ENCODE measurements at regions not wholly inside any gene's neighbourhood (a gene's known extent, or its start where the extent isn't known, plus 50 kb on each side); places are given as distances from the start of the nearest gene placed in this dataset.

DNA sequence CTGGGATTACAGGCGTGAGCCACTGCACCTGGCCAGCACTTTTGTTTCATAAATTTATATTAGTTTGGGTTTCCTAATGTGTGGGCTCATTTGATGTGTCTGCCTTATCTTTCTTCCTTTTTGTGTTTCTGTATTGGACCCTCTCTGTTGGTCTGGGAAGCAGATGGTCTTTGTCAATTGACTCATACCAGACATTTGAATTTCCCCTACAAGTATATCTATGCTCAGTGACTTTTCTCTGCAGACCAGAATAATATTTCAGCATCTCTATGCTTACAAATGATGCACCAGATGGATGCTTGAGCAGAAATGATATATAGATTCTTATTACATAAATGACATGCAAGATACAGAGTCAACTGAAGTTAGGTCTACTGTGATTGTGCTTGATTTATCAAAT is 329.9 kb upstream of the SLCO3A1 start:
- no peak for DNase-seq

DNA sequence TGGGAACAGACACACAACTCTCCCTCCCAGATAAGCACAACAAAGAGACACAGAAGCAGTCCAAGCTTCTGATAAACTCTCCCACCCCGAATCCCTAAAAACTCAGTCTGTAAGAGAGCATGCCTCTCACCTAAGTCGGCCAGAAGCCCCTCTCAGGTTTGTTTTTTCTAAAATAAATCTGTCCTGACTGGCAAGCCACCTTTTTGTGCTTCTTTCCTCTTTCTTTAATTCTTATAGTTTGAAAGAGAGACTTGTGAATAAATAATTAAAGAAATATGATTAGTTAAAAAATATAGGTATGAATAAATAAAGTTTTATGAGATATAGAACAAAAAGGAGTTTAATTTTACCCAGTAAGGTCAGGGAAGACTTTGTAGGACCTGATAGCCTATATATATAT is 329.0 kb upstream of the SLCO3A1 start:
- DNase-seq: no peak

- DNase-seq: no peak
These were observed 327.8 kb upstream of the SLCO3A1 start for GRCh38 chr15:91525751-91526150.

GRCh38 chr15:91526424-91526823 is 327.1 kb upstream of the SLCO3A1 start:
- no peak for DNase-seq

- no peak for DNase-seq
These were observed 324.7 kb upstream of the SLCO3A1 start for GRCh38 chr15:91528801-91529200.

GRCh38 chr15:91529534-91529933 is 324.0 kb upstream of the SLCO3A1 start:
- no peak for DNase-seq

DNA sequence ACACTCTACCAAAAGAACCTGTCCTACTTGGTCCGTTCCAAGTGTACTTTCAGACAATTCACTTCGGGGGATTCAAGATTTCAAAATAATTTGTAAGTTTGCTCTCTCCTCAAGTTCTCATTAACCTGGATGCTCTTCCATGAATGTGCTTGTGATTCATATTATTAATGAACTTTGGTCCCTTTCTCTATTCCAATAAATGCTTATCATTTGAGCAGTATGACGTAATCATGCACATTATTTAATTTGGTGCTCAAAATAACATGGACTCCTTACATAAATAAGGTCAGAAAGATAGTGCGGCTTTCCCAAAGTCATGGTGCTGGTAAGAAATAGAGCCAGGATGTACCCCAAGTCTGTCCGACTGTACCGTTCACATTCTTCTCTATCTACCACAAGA is 323.2 kb upstream of the SLCO3A1 start:
- DNase-seq: no peak

DNA sequence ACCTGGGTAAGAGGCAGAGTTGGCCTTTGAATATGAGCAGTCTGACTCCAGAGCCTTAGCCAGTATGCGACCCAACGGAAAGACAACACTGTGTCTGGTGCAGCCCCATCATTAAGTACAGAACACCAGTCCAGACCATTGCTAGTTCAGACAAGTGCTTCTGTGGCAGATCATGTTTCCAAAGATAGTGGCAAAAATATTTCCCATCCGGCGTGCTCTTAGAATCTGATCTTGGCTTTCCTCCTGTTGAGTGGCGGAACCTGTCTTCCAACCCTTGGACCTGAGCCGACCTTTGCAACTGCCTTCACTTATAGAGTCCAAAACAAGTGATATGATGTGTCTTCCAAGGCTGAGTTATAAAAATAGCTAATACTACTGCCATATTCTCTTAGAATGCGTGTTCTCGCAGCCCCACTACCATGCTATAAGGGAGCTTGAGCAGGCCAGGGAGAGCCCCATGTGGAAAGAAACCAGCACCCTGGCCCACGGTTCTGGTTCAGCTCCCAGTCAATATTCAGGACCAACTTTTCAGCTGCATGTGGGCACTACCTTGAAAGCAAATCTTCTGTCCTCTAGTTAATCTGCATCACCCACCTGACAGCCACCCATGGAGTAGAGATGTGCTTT is 322.4 kb upstream of the SLCO3A1 start:
- no peak for DNase-seq

GRCh38 chr15:91534235-91534634 is 319.3 kb upstream of the SLCO3A1 start:
- DNase-seq: no peak

DNA sequence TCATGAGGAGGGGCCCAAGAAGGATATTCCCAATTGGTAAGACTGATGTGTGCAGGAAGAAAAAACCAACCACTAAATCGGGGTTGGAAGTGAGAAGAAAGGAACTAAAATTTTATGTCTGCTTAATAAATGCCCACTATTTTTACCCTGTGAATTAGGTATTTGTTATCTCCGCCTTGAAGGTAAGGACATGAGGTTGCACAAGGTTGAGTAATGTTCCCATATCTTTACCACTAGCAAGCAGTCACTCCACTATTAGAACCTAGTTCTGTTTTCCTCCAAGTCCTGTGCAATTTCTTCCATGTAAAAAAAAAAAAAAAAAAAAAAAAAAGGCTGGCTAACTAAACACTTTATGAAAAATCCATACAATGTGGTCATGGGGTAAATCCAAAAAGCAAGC is 318.5 kb upstream of the SLCO3A1 start:
- DNase-seq: no peak

DNA sequence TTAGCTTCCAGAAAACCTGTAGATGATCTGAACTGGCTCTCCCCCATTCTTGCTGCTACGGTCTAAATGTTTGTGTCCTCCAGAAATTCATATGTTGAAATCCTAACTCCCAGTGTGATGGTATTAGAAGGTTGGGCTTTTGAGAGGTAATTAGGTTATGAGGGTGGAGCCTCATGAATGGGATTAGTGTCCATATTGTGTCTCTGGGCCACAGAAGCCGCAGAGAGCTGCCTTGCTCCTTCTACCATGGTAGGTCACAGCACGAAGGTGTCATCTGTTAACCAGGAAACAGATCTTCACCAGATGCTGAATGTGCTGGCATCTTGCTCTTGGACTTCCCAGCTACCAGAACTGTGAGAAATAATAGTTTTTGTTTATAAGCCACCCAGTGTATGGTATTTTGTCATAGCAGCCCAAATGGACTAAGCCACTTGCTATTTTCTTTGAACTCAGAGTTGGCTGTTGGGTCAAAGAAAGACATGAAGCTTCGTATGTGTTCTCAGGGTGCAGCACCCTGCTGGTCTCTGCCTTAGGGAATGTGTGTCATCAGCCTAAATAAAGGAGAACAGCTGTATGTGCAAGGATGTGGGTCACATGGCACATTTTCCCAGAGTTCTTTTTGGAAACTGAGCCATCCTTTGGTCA is 317.5 kb upstream of the SLCO3A1 start:
- DNase-seq: no peak

DNA sequence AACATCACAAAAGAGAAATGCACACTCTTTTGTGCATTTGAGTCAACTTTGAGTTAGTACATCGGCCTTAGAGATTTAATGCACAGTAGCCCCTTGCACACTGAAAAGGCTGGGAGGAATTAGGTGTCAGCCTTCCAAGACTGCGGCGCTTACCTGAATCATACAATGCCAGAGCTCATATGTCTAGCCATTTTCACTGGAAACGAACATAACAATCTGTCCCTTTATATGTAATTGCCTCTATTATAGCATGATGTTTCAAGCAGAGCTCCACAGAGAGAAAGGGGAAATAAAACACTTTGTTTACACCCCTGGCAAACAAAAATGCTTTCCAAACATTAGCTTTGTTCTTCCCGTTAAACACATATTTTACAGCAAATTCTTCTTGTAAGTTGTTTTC is 315.7 kb upstream of the SLCO3A1 start:
- DNase-seq: no peak

DNA sequence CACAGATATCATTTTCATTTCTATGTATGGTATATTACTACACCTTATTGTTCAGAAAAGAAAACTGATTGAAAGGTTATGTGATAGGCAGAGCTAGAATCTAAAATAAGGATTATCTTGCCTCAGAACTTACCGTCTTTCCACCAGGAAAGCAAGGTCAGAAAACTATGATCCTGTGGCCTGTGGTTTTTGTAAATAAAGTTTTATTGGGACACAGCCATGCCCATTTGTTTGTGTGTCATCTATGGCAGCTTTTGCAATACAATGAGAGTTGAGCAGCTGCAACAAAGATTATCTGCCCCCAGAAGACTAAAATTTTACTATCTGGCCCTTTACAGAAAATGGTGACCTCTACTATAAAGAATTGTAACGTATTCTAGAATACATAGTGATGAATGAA is 314.7 kb upstream of the SLCO3A1 start:
- no peak for DNase-seq

GRCh38 chr15:91541286-91541685 is 312.2 kb upstream of the SLCO3A1 start:
- no peak for DNase-seq

DNA sequence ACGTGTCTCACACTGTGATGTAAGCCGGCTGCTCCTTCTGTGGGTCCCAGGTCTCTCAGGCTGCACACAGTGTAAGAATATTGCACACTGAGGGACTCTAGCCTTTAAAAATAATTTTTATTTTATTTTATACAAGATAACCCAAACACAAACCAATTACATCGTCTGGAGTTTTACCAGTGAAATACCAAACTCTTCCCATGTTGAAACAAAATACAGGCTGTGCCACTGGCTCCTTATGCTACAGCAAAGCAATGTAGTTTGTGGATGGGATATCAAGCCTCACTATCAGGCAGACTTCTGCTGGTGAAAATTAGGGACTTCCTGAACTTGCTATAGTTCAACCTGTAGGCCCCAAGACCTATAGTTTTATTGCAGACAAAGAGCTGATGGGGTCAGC is 311.3 kb upstream of the SLCO3A1 start:
- DNase-seq: no peak

DNA sequence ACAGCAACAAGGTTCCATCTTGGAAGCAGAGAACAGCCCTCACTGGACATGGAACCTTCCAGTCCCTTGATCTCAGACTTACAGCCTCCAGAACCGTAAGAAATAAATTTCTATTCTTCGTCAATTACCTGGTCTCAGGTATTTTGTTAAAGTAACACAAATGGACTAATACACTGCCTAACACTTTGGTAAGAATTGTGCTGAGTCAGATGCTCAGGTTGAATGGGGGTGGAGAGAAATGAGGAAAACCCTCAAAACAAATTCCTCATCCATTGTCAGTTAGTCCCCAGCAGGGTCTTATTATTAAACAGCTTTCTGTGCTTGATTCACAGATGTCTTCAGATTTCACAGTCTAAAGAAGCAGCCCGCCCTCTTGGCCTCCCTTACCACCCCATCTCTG is 306.2 kb upstream of the SLCO3A1 start:
- no peak for DNase-seq

DNA sequence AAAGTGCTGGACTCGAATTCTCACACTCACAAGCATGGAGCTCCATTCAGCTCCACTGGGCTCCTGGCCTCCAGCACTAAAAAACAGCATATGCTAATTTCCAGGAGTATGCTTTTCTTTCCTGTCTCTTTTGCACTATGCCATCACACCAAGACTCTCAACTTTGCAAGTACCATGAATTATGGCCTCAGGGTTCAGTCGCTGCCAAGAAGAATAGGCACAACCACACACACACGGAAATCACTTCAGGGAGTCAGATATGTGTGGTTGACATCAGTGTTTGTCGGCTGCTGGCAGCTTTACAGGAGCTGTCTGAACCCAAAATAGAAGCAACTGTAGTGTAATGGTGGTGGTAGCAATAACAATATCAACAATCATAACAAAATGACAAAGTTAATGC is 305.0 kb upstream of the SLCO3A1 start:
- DNase-seq: no peak

GRCh38 chr15:91549581-91549980 is 303.9 kb upstream of the SLCO3A1 start:
- DNase-seq: no peak

DNA sequence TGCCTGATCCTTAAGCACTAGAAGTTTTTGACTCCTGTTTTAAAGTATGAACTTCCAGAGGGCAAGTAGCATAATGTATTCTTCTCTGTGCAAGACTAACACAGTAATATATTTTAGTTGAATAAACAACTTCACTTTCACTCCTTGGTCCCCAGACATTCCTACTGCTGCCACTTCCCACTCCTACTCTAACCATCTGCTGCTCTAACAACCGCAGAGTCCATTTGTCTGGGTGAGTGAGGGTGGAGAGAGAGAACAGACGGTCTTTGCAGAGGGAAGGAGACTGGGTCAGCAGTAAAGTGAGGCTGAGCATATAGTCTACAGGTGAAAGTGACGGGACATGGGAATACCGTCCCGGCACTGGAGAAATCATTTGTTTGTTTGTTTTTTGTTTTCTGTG is 301.0 kb upstream of the SLCO3A1 start:
- DNase-seq: no peak

GRCh38 chr15:91553196-91553854 is 300.2 kb upstream of the SLCO3A1 start:
- no peak for DNase-seq

DNA sequence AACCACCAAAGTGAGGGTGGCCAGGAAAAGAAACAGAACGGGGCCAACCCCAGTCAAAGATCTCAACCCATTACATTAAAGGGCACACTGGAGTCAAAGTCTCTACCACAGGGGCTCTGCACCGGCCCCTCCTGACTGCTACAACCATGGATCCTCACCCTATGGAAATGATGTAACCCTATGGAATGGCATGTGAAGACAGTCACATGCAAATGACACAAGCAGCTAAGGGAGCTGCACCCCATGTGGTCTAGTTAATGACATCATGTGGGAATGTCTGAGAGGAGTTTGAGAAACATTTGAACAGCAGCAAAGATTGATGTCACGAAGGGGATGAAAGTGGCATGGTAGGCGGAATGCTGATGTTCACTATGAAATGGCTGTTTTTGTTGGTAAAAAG is 298.2 kb upstream of the SLCO3A1 start:
- no peak for DNase-seq

DNA sequence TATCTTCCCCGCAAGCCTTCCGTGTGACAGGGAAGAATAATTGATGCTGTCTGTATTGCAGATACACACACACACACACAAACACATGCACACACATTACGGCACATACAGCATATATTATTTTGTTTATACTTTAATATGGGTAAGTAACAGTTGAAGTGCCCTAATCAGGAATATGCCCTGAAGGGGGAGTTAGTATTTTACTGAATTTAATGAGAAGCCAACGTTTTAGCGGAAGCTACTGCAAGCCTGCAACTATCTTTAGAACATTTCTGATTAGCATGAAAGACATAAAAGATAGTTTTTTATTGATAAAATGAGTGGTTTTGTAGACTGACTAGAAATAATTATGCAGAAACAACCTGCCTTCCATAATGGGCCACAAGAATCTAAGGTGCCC is 296.6 kb upstream of the SLCO3A1 start:
- DNase-seq: no peak

DNA sequence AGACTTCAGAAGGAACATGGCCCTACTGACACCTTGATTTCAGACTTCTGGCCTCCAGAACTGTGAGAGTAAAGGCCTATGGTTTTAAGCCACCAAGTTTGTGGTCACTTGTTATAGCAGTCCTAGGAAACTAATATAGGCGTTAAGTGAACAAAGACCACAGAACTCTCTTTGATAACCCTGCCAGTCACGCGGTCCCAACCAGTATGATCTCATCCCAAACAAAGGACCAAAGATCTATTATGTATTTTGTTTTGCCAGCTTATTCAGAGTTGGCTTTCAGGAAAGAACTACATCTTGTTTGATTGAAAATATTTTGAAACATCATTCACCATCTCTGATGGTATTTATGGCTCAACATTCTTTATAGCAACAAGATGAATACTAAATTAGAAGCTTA is 294.4 kb upstream of the SLCO3A1 start:
- no peak for DNase-seq

DNA sequence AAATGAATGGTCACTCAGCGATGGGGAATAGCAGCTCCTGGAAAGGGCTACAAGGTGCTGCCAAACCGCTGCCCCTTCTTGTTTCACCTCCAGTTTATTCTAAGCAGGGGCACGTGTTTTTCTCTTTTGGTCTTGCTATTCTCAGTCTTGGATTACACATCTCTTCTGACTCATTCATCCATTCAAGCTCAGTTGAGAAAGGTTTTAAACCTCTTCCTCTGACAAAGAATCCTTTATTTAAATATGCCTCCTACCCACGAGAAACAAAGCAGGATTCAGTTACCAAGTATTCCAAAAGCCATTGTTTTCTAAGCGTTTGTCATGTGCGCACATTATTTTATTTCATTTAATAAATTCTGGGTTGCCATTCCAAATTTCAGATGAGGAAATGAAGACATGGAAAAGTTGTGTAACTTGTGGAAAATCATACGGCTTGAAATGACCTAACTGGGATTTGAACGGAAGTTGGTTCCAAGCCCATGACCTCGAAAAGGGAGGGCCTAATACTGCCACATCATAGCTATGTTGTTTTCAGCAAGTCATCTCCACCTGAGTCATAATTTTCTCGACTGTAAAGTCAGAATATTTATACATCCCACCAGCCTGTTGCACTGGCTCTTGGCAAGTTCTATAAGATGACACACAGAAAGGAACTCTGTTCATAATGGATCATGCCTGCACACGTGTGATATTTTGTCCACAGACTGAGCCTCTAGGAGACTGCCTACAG is 292.0 kb upstream of the SLCO3A1 start:
- no peak for DNase-seq
